ENCODE measurements at regions not wholly inside any gene's neighbourhood (a gene's known extent, or its start where the extent isn't known, plus 50 kb on each side); places are given as distances from the start of the nearest gene placed in this dataset.

DNA sequence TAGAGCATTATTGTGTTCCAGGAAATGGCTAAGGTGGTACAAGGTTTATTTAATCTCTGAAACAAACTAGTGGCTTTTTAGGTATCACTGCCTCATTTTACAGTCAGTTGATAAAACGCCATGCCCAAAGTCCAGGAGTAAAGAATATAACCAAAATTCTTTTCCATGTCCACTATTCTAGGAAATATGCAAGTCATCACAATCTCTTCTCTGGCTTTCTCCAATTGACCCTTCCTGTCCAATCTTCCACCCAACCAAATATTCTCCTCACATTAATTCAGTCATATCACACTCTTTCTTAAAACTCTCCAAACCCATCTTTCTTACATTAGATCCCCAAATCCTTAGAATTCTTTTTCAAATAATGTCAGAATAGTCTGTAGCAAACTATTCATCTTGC lies 1110.0 kb upstream of the CDH8 start:
- TF ChIP-seq POLR2AphosphoS5 (IDR thresholded peaks at IDR 0.05): no peak
- TF ChIP-seq, protein P1, sequence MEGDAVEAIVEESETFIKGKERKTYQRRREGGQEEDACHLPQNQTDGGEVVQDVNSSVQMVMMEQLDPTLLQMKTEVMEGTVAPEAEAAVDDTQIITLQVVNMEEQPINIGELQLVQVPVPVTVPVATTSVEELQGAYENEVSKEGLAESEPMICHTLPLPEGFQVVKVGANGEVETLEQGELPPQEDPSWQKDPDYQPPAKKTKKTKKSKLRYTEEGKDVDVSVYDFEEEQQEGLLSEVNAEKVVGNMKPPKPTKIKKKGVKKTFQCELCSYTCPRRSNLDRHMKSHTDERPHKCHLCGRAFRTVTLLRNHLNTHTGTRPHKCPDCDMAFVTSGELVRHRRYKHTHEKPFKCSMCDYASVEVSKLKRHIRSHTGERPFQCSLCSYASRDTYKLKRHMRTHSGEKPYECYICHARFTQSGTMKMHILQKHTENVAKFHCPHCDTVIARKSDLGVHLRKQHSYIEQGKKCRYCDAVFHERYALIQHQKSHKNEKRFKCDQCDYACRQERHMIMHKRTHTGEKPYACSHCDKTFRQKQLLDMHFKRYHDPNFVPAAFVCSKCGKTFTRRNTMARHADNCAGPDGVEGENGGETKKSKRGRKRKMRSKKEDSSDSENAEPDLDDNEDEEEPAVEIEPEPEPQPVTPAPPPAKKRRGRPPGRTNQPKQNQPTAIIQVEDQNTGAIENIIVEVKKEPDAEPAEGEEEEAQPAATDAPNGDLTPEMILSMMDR (IDR thresholded peaks at IDR 0.05): no peak

Data from prostate gland (tissue), 2 donors.